ENCODE measurements at regions not wholly inside any gene's neighbourhood (a gene's known extent, or its start where the extent isn't known, plus 50 kb on each side); places are given as distances from the start of the nearest gene placed in this dataset.

GRCh38 chr15:81544385-81544784, 170.4 kb upstream of the TMC3 start:
- no peak for DNase-seq (ENCODE audit: low read depth in 4 of 4, low spot score in 3 of 4)

- no peak for DNase-seq (ENCODE audit: low read depth in 4 of 4, low spot score in 3 of 4)
Observed at GRCh38 chr15:81540909-81541308, 166.9 kb upstream of the TMC3 start.

- no peak for DNase-seq (ENCODE audit: low read depth in 4 of 4, low spot score in 3 of 4)
Observed at GRCh38 chr15:81536356-81536755, 162.3 kb upstream of the TMC3 start.

GRCh38 chr15:81534124-81534523, 160.1 kb upstream of the TMC3 start:
- DNase-seq (ENCODE audit: low read depth in 4 of 4, low spot score in 3 of 4) = no peak

GRCh38 chr15:81532001-81532400, 158.0 kb upstream of the TMC3 start:
- DNase-seq (ENCODE audit: low read depth in 4 of 4, low spot score in 3 of 4) = no peak

- peak; percentile 45 to 63 (median 54) for DNase-seq (ENCODE audit: low read depth in 4 of 4, low spot score in 3 of 4)
Observed at GRCh38 chr15:81531109-81531592, 157.1 kb upstream of the TMC3 start.

- no peak for DNase-seq (ENCODE audit: low read depth in 4 of 4, low spot score in 3 of 4)
Observed at GRCh38 chr15:81530271-81530691, 156.3 kb upstream of the TMC3 start.

GRCh38 chr15:81529481-81529880, 155.5 kb upstream of the TMC3 start:
- no peak for DNase-seq (ENCODE audit: low read depth in 4 of 4, low spot score in 3 of 4)

- DNase-seq (ENCODE audit: low read depth in 4 of 4, low spot score in 3 of 4) = no peak
Observed at GRCh38 chr15:81526029-81526428, 152.0 kb upstream of the TMC3 start.

GRCh38 chr15:81524496-81524895, 150.5 kb upstream of the TMC3 start:
- DNase-seq (ENCODE audit: low read depth in 4 of 4, low spot score in 3 of 4) = no peak

- no peak for DNase-seq (ENCODE audit: low read depth in 4 of 4, low spot score in 3 of 4)
Observed at GRCh38 chr15:81523867-81524266, 149.9 kb upstream of the TMC3 start.

- no peak for DNase-seq (ENCODE audit: low read depth in 4 of 4, low spot score in 3 of 4)
Observed at GRCh38 chr15:81520480-81520879, 146.5 kb upstream of the TMC3 start.

- no peak for DNase-seq (ENCODE audit: low read depth in 4 of 4, low spot score in 3 of 4)
Observed at GRCh38 chr15:81516461-81516860, 142.4 kb upstream of the TMC3 start.

GRCh38 chr15:81516012-81516411, 142.0 kb upstream of the TMC3 start:
- no peak for DNase-seq (ENCODE audit: low read depth in 4 of 4, low spot score in 3 of 4)

GRCh38 chr15:81514725-81515124, 140.7 kb upstream of the TMC3 start:
- no peak for DNase-seq (ENCODE audit: low read depth in 4 of 4, low spot score in 3 of 4)

- no peak for DNase-seq (ENCODE audit: low read depth in 4 of 4, low spot score in 3 of 4)
Observed at GRCh38 chr15:81511138-81511537, 137.1 kb upstream of the TMC3 start.

- no peak for DNase-seq (ENCODE audit: low read depth in 4 of 4, low spot score in 3 of 4)
Observed at GRCh38 chr15:81507831-81508230, 133.8 kb upstream of the TMC3 start.

GRCh38 chr15:81506936-81507335, 132.9 kb upstream of the TMC3 start:
- no peak for DNase-seq (ENCODE audit: low read depth in 4 of 4, low spot score in 3 of 4)

- DNase-seq (ENCODE audit: low read depth in 4 of 4, low spot score in 3 of 4) = no peak
Observed at GRCh38 chr15:81506071-81506470, 132.1 kb upstream of the TMC3 start.

GRCh38 chr15:81504170-81504905, 130.3 kb upstream of the TMC3 start:
- no peak for DNase-seq (ENCODE audit: low read depth in 4 of 4, low spot score in 3 of 4)

- no peak for DNase-seq (ENCODE audit: low read depth in 4 of 4, low spot score in 3 of 4)
Observed at GRCh38 chr15:81502439-81502838, 128.4 kb upstream of the TMC3 start.

GRCh38 chr15:81500081-81500480, 126.1 kb upstream of the TMC3 start:
- DNase-seq (ENCODE audit: low read depth in 4 of 4, low spot score in 3 of 4) = no peak

GRCh38 chr15:81498294-81498693, 124.3 kb upstream of the TMC3 start:
- DNase-seq (ENCODE audit: low read depth in 4 of 4, low spot score in 3 of 4) = no peak
